ENCODE measurements at regions not wholly inside any gene's neighbourhood (a gene's known extent, or its start where the extent isn't known, plus 50 kb on each side); places are given as distances from the start of the nearest gene placed in this dataset.

- WGBS (ENCODE audit: extremely low coverage, insufficient coverage, insufficient read length), result no CpG with 5 or more reads among the region's 1 CpG
- Histone ChIP-seq H2BK120ac (ENCODE audit: insufficient read depth, low read length, poor library complexity) (no peak overlapping the region), H3K4me2 (ENCODE audit: low read length) (no peak overlapping the region)
These were observed 224.3 kb downstream of the ALDH8A1 start for GRCh38 chr6:134725590-134725989.

GRCh38 chr6:134724771-134725340 is 225.0 kb downstream of the ALDH8A1 start:
- no peaks in the 10 kb centered on the region for H3K79me2 ChIP-seq (ENCODE audit: control insufficient read depth, insufficient read depth, low read length, poor library complexity)
- no peak overlapping the region for H3K14ac ChIP-seq (ENCODE audit: low read length)
- H2AK5ac ChIP-seq (ENCODE audit: low read length), result no peak overlapping the region
- no peak overlapping the region for H2AFZ ChIP-seq (ENCODE audit: insufficient read depth, low read length, poor library complexity)
- H4K8ac ChIP-seq (ENCODE audit: low read depth, low read length), result no peak overlapping the region
- H3K9ac ChIP-seq (ENCODE audit: low read length), result no peak overlapping the region
- no peak overlapping the region for H2BK5ac ChIP-seq (ENCODE audit: low read depth, low read length, poor library complexity)
- no peaks in the 10 kb centered on the region for H3K79me1 ChIP-seq (ENCODE audit: low read length)
- no CpG with 5 or more reads among the region's 8 CpGs for WGBS (ENCODE audit: extremely low coverage, insufficient coverage, insufficient read length)
- no peak overlapping the region for H4K91ac ChIP-seq (ENCODE audit: low read depth, low read length)
- H2BK120ac ChIP-seq (ENCODE audit: insufficient read depth, low read length, poor library complexity), result no peak overlapping the region
- no peak overlapping the region for H3K27ac ChIP-seq (ENCODE audit: low read depth, low read length)
- no peak overlapping the region for H3K4me2 ChIP-seq (ENCODE audit: low read length)
- no peak overlapping the region for H3K4ac ChIP-seq (ENCODE audit: low read depth, low read length)
- no peaks in the 10 kb centered on the region for H3K9me3 ChIP-seq (ENCODE audit: insufficient read depth, low read depth, low read length)
- no peak overlapping the region for H2BK12ac ChIP-seq (ENCODE audit: low read length)
- no peaks in the 10 kb centered on the region for H3K4me1 ChIP-seq (ENCODE audit: control insufficient read depth in 1 of 2, insufficient read depth in 2 of 2, low read length in 2 of 2)
- H3K23ac ChIP-seq (ENCODE audit: low read length), result no peak overlapping the region
- no peak overlapping the region for H3K18ac ChIP-seq (ENCODE audit: low read length)
- DNase-seq, result no peak
- H3K4me3 ChIP-seq (ENCODE audit: low read depth, low read length), result no peak overlapping the region
- no peak overlapping the region for H4K12ac ChIP-seq (ENCODE audit: low read depth, low read length)
- H3K36me3 ChIP-seq (ENCODE audit: control insufficient read depth in 1 of 2, insufficient read depth in 2 of 2, low read length in 2 of 2), result no peaks in the 10 kb centered on the region
- H3K27me3 ChIP-seq (ENCODE audit: insufficient read depth, low read length), result no peaks in the 10 kb centered on the region

More at GRCh38 chr6:134725590-134725989, 224.3 kb downstream of the ALDH8A1 start:
- Histone ChIP-seq H3K79me1 (ENCODE audit: low read length) (no peaks in the 10 kb centered on the region), H4K91ac (ENCODE audit: low read depth, low read length) (no peak overlapping the region), H2BK12ac (ENCODE audit: low read length) (no peak overlapping the region), H3K27me3 (ENCODE audit: insufficient read depth, low read length) (no peaks in the 10 kb centered on the region), H3K14ac (ENCODE audit: low read length) (no peak overlapping the region), H4K8ac (ENCODE audit: low read depth, low read length) (no peak overlapping the region), H2AFZ (ENCODE audit: insufficient read depth, low read length, poor library complexity) (no peak overlapping the region), H3K4ac (ENCODE audit: low read depth, low read length) (no peak overlapping the region), H3K79me2 (ENCODE audit: control insufficient read depth, insufficient read depth, low read length, poor library complexity) (no peaks in the 10 kb centered on the region), H2AK5ac (ENCODE audit: low read length) (no peak overlapping the region), H3K4me1 (ENCODE audit: control insufficient read depth in 1 of 2, insufficient read depth in 2 of 2, low read length in 2 of 2) (no peaks in the 10 kb centered on the region), H3K36me3 (ENCODE audit: control insufficient read depth in 1 of 2, insufficient read depth in 2 of 2, low read length in 2 of 2) (no peaks in the 10 kb centered on the region), H2BK5ac (ENCODE audit: low read depth, low read length, poor library complexity) (no peak overlapping the region), H4K12ac (ENCODE audit: low read depth, low read length) (no peak overlapping the region), H3K9ac (ENCODE audit: low read length) (no peak overlapping the region), H3K18ac (ENCODE audit: low read length) (no peak overlapping the region), H3K23ac (ENCODE audit: low read length) (no peak overlapping the region), H3K9me3 (ENCODE audit: insufficient read depth, low read depth, low read length) (no peaks in the 10 kb centered on the region), H3K27ac (ENCODE audit: low read depth, low read length) (no peak overlapping the region), H3K4me3 (ENCODE audit: low read depth, low read length) (no peak overlapping the region)
- DNase-seq, result no peak

GRCh38 chr6:134723081-134723871 is 226.6 kb downstream of the ALDH8A1 start:
- DNase-seq, result no peak
- no peak overlapping the region for H3K27ac ChIP-seq (ENCODE audit: low read depth, low read length)
- no CpG with 5 or more reads among the region's 3 CpGs for WGBS (ENCODE audit: extremely low coverage, insufficient coverage, insufficient read length)
- H3K4me2 ChIP-seq (ENCODE audit: low read length), result no peak overlapping the region
- no peak overlapping the region for H4K12ac ChIP-seq (ENCODE audit: low read depth, low read length)
- no peaks in the 10 kb centered on the region for H3K4me1 ChIP-seq (ENCODE audit: control insufficient read depth in 1 of 2, insufficient read depth in 2 of 2, low read length in 2 of 2)
- H4K91ac ChIP-seq (ENCODE audit: low read depth, low read length), result no peak overlapping the region
- no peak overlapping the region for H2BK120ac ChIP-seq (ENCODE audit: insufficient read depth, low read length, poor library complexity)
- no peak overlapping the region for H3K9ac ChIP-seq (ENCODE audit: low read length)
- H2AK5ac ChIP-seq (ENCODE audit: low read length), result no peak overlapping the region
- H3K23ac ChIP-seq (ENCODE audit: low read length), result no peak overlapping the region
- H3K4ac ChIP-seq (ENCODE audit: low read depth, low read length), result no peak overlapping the region
- no peaks in the 10 kb centered on the region for H3K79me1 ChIP-seq (ENCODE audit: low read length)
- no peak overlapping the region for H3K18ac ChIP-seq (ENCODE audit: low read length)
- H2BK12ac ChIP-seq (ENCODE audit: low read length), result no peak overlapping the region
- no peak overlapping the region for H3K4me3 ChIP-seq (ENCODE audit: low read depth, low read length)
- no peak overlapping the region for H3K14ac ChIP-seq (ENCODE audit: low read length)
- H3K27me3 ChIP-seq (ENCODE audit: insufficient read depth, low read length), result no peaks in the 10 kb centered on the region
- H3K9me3 ChIP-seq (ENCODE audit: insufficient read depth, low read depth, low read length), result no peaks in the 10 kb centered on the region
- no peaks in the 10 kb centered on the region for H3K79me2 ChIP-seq (ENCODE audit: control insufficient read depth, insufficient read depth, low read length, poor library complexity)
- no peak overlapping the region for H4K8ac ChIP-seq (ENCODE audit: low read depth, low read length)
- H3K36me3 ChIP-seq (ENCODE audit: control insufficient read depth in 1 of 2, insufficient read depth in 2 of 2, low read length in 2 of 2), result no peaks in the 10 kb centered on the region
- no peak overlapping the region for H2AFZ ChIP-seq (ENCODE audit: insufficient read depth, low read length, poor library complexity)
- H2BK5ac ChIP-seq (ENCODE audit: low read depth, low read length, poor library complexity), result no peak overlapping the region

GRCh38 chr6:134722200-134722870 is 227.6 kb downstream of the ALDH8A1 start:
- no peaks in the 10 kb centered on the region for H3K36me3 ChIP-seq (ENCODE audit: control insufficient read depth in 1 of 2, insufficient read depth in 2 of 2, low read length in 2 of 2)
- no peak overlapping the region for H3K4me3 ChIP-seq (ENCODE audit: low read depth, low read length)
- no CpG with 5 or more reads among the region's 5 CpGs for WGBS (ENCODE audit: extremely low coverage, insufficient coverage, insufficient read length)
- H4K12ac ChIP-seq (ENCODE audit: low read depth, low read length), result no peak overlapping the region
- H3K4ac ChIP-seq (ENCODE audit: low read depth, low read length), result no peak overlapping the region
- no peaks in the 10 kb centered on the region for H3K79me2 ChIP-seq (ENCODE audit: control insufficient read depth, insufficient read depth, low read length, poor library complexity)
- H3K27ac ChIP-seq (ENCODE audit: low read depth, low read length), result no peak overlapping the region
- H3K4me2 ChIP-seq (ENCODE audit: low read length), result no peak overlapping the region
- H3K9me3 ChIP-seq (ENCODE audit: insufficient read depth, low read depth, low read length), result no peaks in the 10 kb centered on the region
- no peak overlapping the region for H3K14ac ChIP-seq (ENCODE audit: low read length)
- H3K4me1 ChIP-seq (ENCODE audit: control insufficient read depth in 1 of 2, insufficient read depth in 2 of 2, low read length in 2 of 2), result no peaks in the 10 kb centered on the region
- no peak overlapping the region for H2BK12ac ChIP-seq (ENCODE audit: low read length)
- no peak overlapping the region for H2AK5ac ChIP-seq (ENCODE audit: low read length)
- H2BK5ac ChIP-seq (ENCODE audit: low read depth, low read length, poor library complexity), result no peak overlapping the region
- H3K27me3 ChIP-seq (ENCODE audit: insufficient read depth, low read length), result no peaks in the 10 kb centered on the region
- no peak overlapping the region for H2BK120ac ChIP-seq (ENCODE audit: insufficient read depth, low read length, poor library complexity)
- no peak overlapping the region for H3K23ac ChIP-seq (ENCODE audit: low read length)
- H3K79me1 ChIP-seq (ENCODE audit: low read length), result no peaks in the 10 kb centered on the region
- no peak overlapping the region for H4K8ac ChIP-seq (ENCODE audit: low read depth, low read length)
- DNase-seq, result no peak
- no peak overlapping the region for H2AFZ ChIP-seq (ENCODE audit: insufficient read depth, low read length, poor library complexity)
- H3K9ac ChIP-seq (ENCODE audit: low read length), result no peak overlapping the region
- no peak overlapping the region for H3K18ac ChIP-seq (ENCODE audit: low read length)
- no peak overlapping the region for H4K91ac ChIP-seq (ENCODE audit: low read depth, low read length)
